Upper lobe of left lung (tissue), 6 donors: ENCODE measurements at regions not wholly inside any gene's neighbourhood (a gene's known extent, or its start where the extent isn't known, plus 50 kb on each side); places are given as distances from the start of the nearest gene placed in this dataset.
"Not testable (repeated sequence)": the region's sequence is repeated elsewhere in the genome, so short reads cannot be mapped to it uniquely, and the experiment has no call there.

Source experiments
- ATAC-seq, 2 donors: fragments of 200-7000 bp; cut with Tn5 transposase; one replicate each; pipeline ENCODE4 v1.9.1; 2022; ENCODE audit warnings: mild to moderate bottlenecking in 2 of 2, moderate library complexity in 2 of 2; ENCODE audit not compliant: low FRiP score in 2 of 2
- DNase-seq, 2 donors: peaks; one replicate each; pipeline ENCODE4 v3.0.0-alpha.2; 2019 to 2020
- H3K27ac ChIP-seq, 4 donors: fragments of 200-600 bp; sonication (generic); one replicate each; pipeline ENCODE4 v1.5.1; 2016 to 2019
- H3K27me3 ChIP-seq, 4 donors: fragments of 200-600 bp; sonication (generic); one replicate each; pipeline ENCODE4 v1.5.1; 2017 to 2019
- H3K36me3 ChIP-seq, 4 donors: fragments of 200-600 bp; sonication (generic); one replicate each; pipeline ENCODE4 v1.5.1; 2016 to 2019
- H3K4me1 ChIP-seq, 4 donors: fragments of 200-600 bp; sonication (generic); one replicate each; pipeline ENCODE4 v1.5.1; 2018 to 2019
- H3K4me3 ChIP-seq, 4 donors: fragments of 200-600 bp; sonication (generic); one replicate each; pipeline ENCODE4 v1.5.1; 2017 to 2019; ENCODE audit warnings: mild to moderate bottlenecking in 2 of 4, moderate library complexity in 1 of 4
- H3K9me3 ChIP-seq, 4 donors: fragments of 200-600 bp; sonication (generic); one replicate each; pipeline ENCODE4 v1.5.1; 2018 to 2019
- CTCF ChIP-seq, 6 experiments: fragments of 450-650 bp in 4 of 6; fragments of 200-600 bp in 2 of 6; sonication (generic) in 2 of 6; IDR thresholded peaks; one replicate each; pipeline ENCODE4 v1.5.1; 2016 to 2019; ENCODE audit warnings: antibody characterized with exemption in 6 of 6
- EP300 ChIP-seq, 4 donors: sonication (generic); formaldehyde crosslinking; IDR thresholded peaks; one replicate each; pipeline ENCODE4 v1.5.1; 2017; ENCODE audit warnings: antibody characterized with exemption in 4 of 4, control low read depth in 2 of 4
- POLR2A ChIP-seq, 4 donors: fragments of 450-650 bp; IDR thresholded peaks; one replicate each; pipeline ENCODE4 v1.5.1; 2016 to 2017; ENCODE audit warnings: antibody characterized with exemption in 4 of 4, mild to moderate bottlenecking in 2 of 4
- POLR2AphosphoS5 ChIP-seq, 2 donors: sonication (generic); formaldehyde crosslinking; IDR thresholded peaks; one replicate each; pipeline ENCODE4 v1.5.1; 2017; ENCODE audit warnings: antibody characterized with exemption in 2 of 2
- WGBS, 2 donors: methylation state at CpG; one replicate each; pipeline ENCODE4 v1.1.5; 2017 to 2018; 5-methylcytosine and 5-hydroxymethylcytosine counted together
- donor health status: DM: no; HTN: no; CAD: no; lungs with moderate emphysema.
- donor health status: DM: no; HTN: yes; CAD: no; lungs with severe emphysema.

GRCh38 chr6:86715676-86716075 lies 221.7 kb upstream of the HTR1E start:
- Histone ChIP-seq H3K36me3 (no peaks in the 10 kb centered on the region), H3K4me1 (no peaks in the 10 kb centered on the region), H3K9me3 (no peaks in the 10 kb centered on the region), H3K27me3 (no peaks in the 10 kb centered on the region), H3K4me3 (no peak overlapping the region), H3K27ac (no peak overlapping the region)
- ATAC-seq (peak in 1 of 2 donors; percentile 36), DNase-seq (no peak)
- WGBS, 2 donors = 40 to 49% methylated on average over 3 of the region's 3 CpGs
- TF ChIP-seq POLR2A (IDR thresholded peaks at IDR 0.05) (no peak), POLR2AphosphoS5 (IDR thresholded peaks at IDR 0.05) (no peak), CTCF (IDR thresholded peaks at IDR 0.05) (no peak), EP300 (IDR thresholded peaks at IDR 0.05) (no peak)

DNA sequence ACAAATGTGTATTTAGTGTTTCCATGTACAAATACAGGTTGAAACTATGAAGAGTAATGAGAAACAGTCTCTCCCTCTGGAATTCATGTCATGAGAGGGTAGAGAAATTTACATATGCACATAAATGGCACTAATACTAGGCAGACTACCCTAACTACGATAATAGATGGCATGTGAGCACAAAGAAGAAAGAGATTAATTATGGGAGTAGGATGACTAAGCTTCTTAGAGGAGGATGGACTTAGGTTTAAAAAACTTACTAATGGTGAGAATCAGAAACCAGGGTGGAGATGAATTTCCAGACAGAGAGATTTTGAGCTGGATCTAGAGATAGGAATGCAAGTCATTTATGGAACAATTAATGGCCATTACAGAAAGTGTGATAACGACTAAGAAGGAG lies 225.3 kb upstream of the HTR1E start:
- Histone ChIP-seq H3K4me1 (no peaks in the 10 kb centered on the region), H3K27ac (no peak overlapping the region), H3K4me3 (no peak overlapping the region), H3K36me3 (no peaks in the 10 kb centered on the region), H3K9me3 (no peaks in the 10 kb centered on the region), H3K27me3 (no peaks in the 10 kb centered on the region)
- DNase-seq (no peak), ATAC-seq (no peak)
- TF ChIP-seq CTCF (IDR thresholded peaks at IDR 0.05) (no peak), POLR2A (IDR thresholded peaks at IDR 0.05) (no peak), EP300 (IDR thresholded peaks at IDR 0.05) (no peak), POLR2AphosphoS5 (IDR thresholded peaks at IDR 0.05) (no peak)
- 38 to 45% methylated on average over 2 of the region's 2 CpGs for WGBS, 2 donors

DNA sequence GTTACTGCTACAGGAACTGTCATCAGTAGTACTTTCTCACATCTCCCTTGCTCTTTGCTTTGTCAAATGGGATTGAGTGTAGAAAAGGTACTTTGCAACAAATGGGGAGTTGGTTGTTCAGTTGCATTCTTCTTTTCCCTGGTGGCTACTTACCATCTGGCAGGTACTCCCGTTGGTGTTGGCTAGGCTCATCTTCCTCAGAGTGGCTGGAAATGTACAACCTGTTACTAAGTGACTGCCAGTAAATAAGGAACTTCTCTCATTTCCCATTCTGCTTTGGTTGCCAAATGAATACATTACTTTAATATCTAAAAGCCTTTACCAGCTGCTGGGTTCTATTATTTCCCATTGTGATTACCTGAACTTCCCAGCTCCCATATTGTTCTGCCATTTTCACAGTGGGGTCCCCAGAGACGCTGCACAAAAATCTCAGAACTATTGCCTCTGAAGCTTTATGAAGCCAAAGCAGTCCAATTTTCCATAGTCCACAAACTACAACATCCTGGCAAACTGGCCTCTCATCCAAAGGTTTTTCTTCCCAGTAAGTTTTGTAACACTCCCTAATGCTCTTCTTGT lies 229.7 kb upstream of the HTR1E start:
- Histone ChIP-seq H3K9me3 (no peaks in the 10 kb centered on the region), H3K36me3 (no peaks in the 10 kb centered on the region), H3K4me3 (no peak overlapping the region), H3K27me3 (no peaks in the 10 kb centered on the region), H3K4me1 (no peaks in the 10 kb centered on the region), H3K27ac (no peak overlapping the region)
- TF ChIP-seq POLR2AphosphoS5 (IDR thresholded peaks at IDR 0.05) (no peak), POLR2A (IDR thresholded peaks at IDR 0.05) (no peak), CTCF (IDR thresholded peaks at IDR 0.05) (no peak), EP300 (IDR thresholded peaks at IDR 0.05) (no peak)
- ATAC-seq (no peak), DNase-seq (no peak)
- 41 to 57% methylated on average over 2 of the region's 2 CpGs for WGBS, 2 donors

DNA sequence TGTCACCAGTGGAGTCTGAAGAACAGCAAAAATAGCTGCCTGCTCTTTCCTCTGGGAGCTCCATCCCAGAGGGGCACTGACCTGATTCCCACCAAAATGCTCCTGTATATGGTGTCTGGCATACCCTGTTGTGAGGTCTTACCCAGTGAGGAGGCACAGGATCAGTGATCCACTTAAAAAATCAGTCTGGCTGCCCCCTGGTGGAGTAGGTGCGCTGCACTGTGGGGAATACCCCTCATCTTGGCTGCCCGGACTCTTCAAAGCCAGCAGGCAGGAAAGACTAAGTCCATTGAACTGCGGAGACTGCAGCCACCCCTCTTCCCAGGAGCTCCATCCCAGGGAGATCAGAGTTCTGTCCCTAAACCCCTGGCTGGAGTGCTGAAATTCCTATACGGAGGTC lies 230.9 kb upstream of the HTR1E start:
- WGBS, 2 donors = 75% methylated on average over 4 of the region's 4 CpGs; no CpG with 5 or more reads in 1 of the 2 donors
- ATAC-seq (no peak), DNase-seq (no peak)
- no peaks in the 10 kb centered on the region for H3K36me3 ChIP-seq
- no peaks in the 10 kb centered on the region for H3K4me1 ChIP-seq
- no peaks in the 10 kb centered on the region for H3K9me3 ChIP-seq
- no peaks in the 10 kb centered on the region for H3K27me3 ChIP-seq
- no peak for TF ChIP-seq POLR2A (IDR thresholded peaks at IDR 0.05)
- no peak for TF ChIP-seq CTCF (IDR thresholded peaks at IDR 0.05)
- TF ChIP-seq POLR2AphosphoS5 (IDR thresholded peaks at IDR 0.05) = no peak
- TF ChIP-seq EP300 (IDR thresholded peaks at IDR 0.05) = no peak
- no peak overlapping the region for H3K4me3 ChIP-seq
- H3K27ac ChIP-seq = no peak overlapping the region

DNA sequence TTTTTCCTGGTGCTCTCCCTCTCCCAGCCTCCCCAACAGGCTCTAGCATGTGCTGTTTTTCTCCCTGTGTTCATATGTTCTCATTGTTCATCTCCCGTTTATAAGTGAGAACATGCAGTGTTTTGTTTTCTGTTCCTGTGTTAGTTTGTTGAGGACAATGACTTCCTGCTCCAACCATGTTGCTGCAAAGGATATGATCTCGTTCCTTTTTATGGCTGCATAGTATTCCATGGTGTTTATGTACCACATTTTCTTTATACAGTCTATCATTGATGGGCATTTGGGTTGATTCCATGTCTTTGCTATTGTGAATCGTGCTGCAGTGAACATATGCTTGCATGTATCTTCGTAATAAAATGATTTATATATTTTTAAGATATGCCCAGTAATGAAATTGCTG lies 236.1 kb upstream of the HTR1E start:
- 67 to 74% methylated on average over 4 of the region's 4 CpGs for WGBS, 2 donors
- H3K27ac ChIP-seq, ATAC-seq, H3K4me1 ChIP-seq, H3K4me3 ChIP-seq, H3K36me3 ChIP-seq, H3K9me3 ChIP-seq, DNase-seq, H3K27me3 ChIP-seq: not testable (repeated sequence)
